ENCODE measurements at regions not wholly inside any gene's neighbourhood (a gene's known extent, or its start where the extent isn't known, plus 50 kb on each side); places are given as distances from the start of the nearest gene placed in this dataset.
"Not testable (repeated sequence)": the region's sequence is repeated elsewhere in the genome, so short reads cannot be mapped to it uniquely, and the experiment has no call there.

DNA sequence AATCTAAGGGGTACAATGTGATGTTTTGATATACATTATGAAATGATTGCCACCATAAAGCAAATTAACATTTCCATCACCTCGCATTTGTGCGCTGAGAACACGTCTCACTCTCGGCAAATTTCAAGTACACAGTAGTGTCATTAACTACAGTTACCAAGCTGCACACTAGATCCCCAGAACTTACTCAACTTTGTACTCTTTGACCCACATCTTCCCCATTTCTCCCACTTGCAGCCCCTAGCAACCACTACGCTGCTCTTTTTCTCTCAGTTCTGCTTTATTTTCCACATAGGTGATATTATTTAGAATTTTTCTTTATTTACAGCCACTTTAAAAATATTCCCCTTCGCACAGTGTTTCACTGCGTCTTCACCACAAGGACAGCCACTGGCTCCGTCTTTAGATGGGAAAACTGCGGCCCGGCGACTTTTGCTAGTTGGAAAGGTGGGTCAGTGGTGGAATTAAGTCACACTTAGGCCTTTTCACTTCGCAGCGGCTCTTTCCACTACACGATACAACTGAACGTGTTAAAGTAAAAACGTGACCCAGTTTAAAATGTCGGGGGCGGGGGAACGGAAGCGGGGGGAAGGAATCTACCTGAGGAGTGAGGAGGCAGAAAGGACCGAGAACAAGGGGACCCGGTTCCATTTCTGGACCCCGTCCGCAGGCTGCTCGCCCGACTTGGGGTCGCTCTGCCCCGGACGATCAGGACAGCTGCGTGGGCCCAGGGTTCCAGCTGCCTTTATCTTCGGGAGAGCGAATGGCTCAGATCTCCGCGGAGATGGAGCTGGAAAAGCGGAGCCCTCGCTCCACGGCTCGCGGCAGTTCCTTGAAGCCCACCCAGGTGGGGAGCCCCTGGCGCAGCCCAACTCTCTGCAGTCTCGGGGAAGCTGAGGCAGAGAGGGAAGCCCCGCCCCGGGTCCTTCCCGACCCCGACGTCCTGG is 486.1 kb downstream of the UQCRFS1 start:
- DNase-seq: no peak

DNA sequence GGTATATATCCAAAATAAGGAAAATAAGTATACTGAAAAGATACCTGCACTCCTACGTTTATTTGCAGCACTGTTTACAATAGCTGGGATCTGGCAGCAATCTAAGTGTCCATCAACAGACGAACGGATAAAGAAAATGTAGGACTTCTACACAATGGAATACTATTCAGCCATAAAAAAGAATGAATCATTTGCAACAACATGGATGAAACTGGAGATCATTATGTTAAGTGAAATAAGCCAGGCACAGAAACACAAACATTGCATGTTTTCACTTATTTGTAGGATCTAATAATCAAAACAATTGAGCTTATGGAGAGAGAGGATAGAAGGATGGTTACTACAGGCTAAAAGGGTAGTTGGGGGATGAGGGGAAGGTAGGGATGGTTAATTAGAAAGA is 494.0 kb downstream of the UQCRFS1 start:
- DNase-seq: no peak

GRCh38 chr19:28715157-28715556 is 497.8 kb downstream of the UQCRFS1 start:
- DNase-seq: no peak

DNA sequence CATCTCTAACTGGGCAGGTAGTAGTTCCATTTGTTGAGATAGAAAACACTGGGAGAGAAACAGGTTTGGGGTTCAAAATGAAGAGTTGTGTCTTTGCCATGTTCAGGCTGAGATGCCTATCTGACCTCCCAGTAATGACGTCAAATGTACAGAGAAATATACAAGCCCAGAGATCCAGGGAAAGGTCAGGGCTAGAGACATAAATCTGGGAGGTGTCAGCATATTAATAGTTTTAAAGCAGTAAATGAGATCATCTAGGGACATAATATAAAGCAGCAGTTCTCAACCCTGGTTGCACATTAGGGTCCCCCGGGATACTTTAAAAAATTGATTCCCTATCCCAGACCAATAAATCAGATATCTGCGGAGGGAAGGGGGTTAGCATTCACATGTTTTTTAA is 501.5 kb downstream of the UQCRFS1 start:
- no peak for DNase-seq

DNA sequence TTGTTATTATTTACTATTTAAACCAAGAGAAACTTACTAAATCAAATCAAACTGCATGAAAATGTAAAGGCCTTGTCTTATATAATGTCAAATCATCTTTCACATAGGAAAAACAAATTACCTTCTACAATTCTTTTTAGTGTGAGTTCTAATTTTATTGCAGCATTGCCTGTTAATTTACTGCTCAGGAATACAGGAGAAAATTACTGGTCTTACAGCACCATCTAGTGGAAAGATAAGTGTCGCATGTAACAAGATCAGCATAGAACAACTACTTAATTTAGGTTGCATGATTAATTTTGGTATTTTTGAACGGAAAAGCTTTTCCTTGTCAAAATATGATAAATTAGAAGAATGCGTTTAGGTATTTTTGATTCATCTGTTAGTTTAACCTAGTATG is 502.7 kb downstream of the UQCRFS1 start:
- peak; percentile 78 for DNase-seq

DNA sequence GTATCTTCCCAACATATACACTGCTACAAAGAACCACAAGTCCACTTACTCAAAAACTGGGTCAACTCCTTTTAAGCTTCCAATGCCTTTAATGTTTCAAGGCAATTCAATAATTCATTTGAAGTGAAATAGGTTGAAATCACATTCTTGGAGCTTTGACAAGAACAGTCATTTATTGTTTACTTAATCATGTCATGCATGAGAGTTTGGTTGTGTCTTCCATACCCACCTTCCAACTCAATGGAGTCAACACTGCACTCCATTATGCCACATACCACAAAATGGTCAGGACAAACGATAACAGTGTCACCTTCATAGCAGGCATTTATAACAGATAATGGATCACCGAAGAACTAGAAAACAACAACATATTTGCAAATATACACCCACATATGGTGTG is 506.3 kb downstream of the UQCRFS1 start:
- DNase-seq: no peak

DNA sequence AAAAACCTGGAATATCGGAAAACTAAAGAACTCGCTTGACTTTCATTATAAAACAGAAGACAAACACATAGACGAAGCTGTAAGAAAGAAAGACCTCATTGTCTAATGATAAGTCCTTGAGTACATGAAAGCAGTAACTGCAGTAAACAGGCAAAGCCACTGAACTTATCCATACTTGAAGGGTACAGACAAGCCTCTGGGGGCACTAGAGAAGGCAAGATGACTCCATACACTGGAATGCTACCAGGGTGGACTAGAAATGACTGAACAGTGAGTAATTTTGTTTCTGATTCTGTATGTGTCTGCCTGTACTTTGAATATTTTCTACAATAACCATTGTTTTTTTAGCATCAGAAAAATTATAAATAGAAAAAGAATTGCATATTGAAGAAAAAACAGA is 507.9 kb downstream of the UQCRFS1 start:
- peak; percentile 2 for DNase-seq

- no peak for DNase-seq
Measured at GRCh38 chr19:28703400-28703956, 509.5 kb downstream of the UQCRFS1 start.

DNA sequence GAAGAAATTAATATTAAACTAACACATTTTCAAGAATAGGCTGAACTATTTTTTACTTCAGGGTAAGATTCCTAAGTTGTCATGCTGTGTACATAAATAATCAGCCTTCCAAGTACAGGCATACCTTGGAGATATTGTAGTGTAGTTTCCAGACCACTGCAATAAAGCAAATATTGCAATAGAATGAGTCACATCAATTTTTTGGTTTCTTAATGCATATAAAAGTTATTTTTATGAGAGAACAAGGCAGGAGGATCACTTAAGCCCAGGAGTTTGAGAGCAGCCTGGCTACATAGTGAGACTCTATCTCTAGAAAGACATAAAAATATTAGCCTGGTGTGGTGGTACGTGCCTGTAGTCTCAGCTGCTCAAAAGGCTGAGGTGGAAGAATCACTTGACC is 511.5 kb downstream of the UQCRFS1 start:
- DNase-seq: no peak

GRCh38 chr19:28700176-28700575 is 512.8 kb downstream of the UQCRFS1 start:
- DNase-seq: no peak

GRCh38 chr19:28697308-28697707 is 515.6 kb downstream of the UQCRFS1 start:
- DNase-seq: no peak

GRCh38 chr19:28694812-28695211 is 518.1 kb downstream of the UQCRFS1 start:
- DNase-seq: no peak

- DNase-seq: no peak
Measured at GRCh38 chr19:28691683-28692082, 521.3 kb downstream of the UQCRFS1 start.

GRCh38 chr19:28689464-28689863 is 523.5 kb downstream of the UQCRFS1 start:
- DNase-seq: not testable (repeated sequence)

GRCh38 chr19:28687296-28687695 is 525.7 kb downstream of the UQCRFS1 start:
- no peak for DNase-seq

- peak; percentile 11 for DNase-seq
Measured at GRCh38 chr19:28686756-28687155, 526.2 kb downstream of the UQCRFS1 start.

GRCh38 chr19:28685802-28686201 is 527.1 kb downstream of the UQCRFS1 start:
- no peak for DNase-seq

GRCh38 chr19:28685077-28685476 is 527.9 kb downstream of the UQCRFS1 start:
- not testable (repeated sequence) for DNase-seq

DNA sequence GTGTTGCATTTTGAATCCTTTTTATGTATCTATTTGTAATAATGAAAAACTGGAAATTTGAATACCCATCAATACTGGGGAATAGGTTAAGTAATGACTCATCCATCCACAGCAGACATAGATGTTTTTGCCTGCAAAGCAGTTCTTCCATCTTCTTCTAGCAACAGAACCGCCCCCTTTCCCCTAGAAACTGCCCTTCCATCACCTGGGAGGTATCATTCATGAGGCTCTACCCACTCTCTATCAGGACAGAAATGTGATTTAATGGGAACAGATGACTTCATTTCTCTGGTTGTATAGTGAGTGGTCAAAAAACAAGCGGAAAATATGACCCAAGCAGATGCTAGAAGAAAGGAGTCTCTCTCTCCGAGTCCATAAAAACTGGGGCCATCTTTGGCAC is 532.8 kb downstream of the UQCRFS1 start:
- DNase-seq: no peak

- DNase-seq: no peak
Measured at GRCh38 chr19:28670836-28671235, 542.1 kb downstream of the UQCRFS1 start.

GRCh38 chr19:28669804-28670203 is 543.1 kb downstream of the UQCRFS1 start:
- DNase-seq: no peak

- DNase-seq: no peak
Measured at GRCh38 chr19:28667348-28667977, 545.5 kb downstream of the UQCRFS1 start.

DNA sequence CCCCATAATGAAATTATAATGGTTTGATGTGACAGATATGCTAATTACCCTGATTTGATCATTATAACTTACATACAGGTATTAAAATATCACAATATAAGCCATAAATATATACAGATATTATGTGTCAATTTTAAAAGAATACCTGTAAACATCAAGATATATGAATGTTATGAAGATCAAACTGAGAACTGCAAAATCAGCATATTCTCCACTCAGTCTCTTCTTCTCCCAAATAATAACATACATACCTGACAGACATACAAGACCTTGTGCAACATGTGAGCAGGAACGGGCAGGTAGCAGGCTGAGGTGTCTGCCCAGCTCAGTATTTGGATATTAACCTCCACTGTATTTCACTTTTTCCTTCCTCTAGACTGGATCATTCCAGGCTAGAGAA is 547.2 kb downstream of the UQCRFS1 start:
- no peak for DNase-seq

GRCh38 chr19:28656644-28657043 is 556.3 kb downstream of the UQCRFS1 start:
- DNase-seq: no peak

Data from hematopoietic multipotent progenitor cell treated with erythropoietin and hydrocortisone succinate and interleukin-3 and kit ligand, for 6 days (in vitro differentiated cells).